H1 (cell line): ENCODE measurements at regions not wholly inside any gene's neighbourhood (a gene's known extent, or its start where the extent isn't known, plus 50 kb on each side); places are given as distances from the start of the nearest gene placed in this dataset.

ENCODE experiments used
- CTCF ChIA-PET: fragments of 300-600 bp; sonication (Branson Sonifier 250); formaldehyde crosslinking; loops from one replicate; lab custom pipeline; 2021; ENCODE audit not compliant: partially characterized antibody; lab: Charles Lee
- POLR2A ChIA-PET: fragments of 300-600 bp; sonication (Branson Sonifier 250); formaldehyde crosslinking; loops from one replicate; lab custom pipeline; 2021; ENCODE audit warnings: inconsistent platforms; ENCODE audit not compliant: partially characterized antibody; lab: Charles Lee
- DNase-seq, 2 experiments: peaks; one replicate each; pipeline versions ENCODE4 v3.0.0 to v3.0.0-alpha.2; 2010 to 2022; ENCODE audit warnings: low spot score in 2 of 2, low read depth in 1 of 2, mixed read lengths in 1 of 2
- FAIRE-seq: peaks from 2 replicates; lab custom pipeline; 2011; peaks lifted over from hg19 to GRCh38; lab: Jason Lieb, UNC
- H2AFZ ChIP-seq: 2 replicates; pipeline ENCODE4 v1.8.1; 2012; ENCODE audit warnings: low read length, inconsistent platforms
- H2AK5ac ChIP-seq: 2 replicates; pipeline ENCODE4 v1.6.1; 2013; ENCODE audit warnings: low read depth, low read length
- H2BK120ac ChIP-seq: replicated peaks from 2 replicates; pipeline ENCODE3; 2013; ENCODE audit warnings: low read depth, low read length, inconsistent platforms
- H2BK12ac ChIP-seq: 2 replicates; pipeline ENCODE4 v1.6.1; 2013; ENCODE audit warnings: low read depth, low read length
- H2BK15ac ChIP-seq: 2 replicates; pipeline ENCODE4 v1.6.1; 2013; ENCODE audit warnings: low read length
- H2BK20ac ChIP-seq: 2 replicates; pipeline ENCODE4 v1.6.1; 2013; ENCODE audit warnings: low read length
- H2BK5ac ChIP-seq: 2 replicates; pipeline ENCODE4 v1.6.1; 2013; ENCODE audit warnings: low read depth, low read length
- H3K14ac ChIP-seq: 2 replicates; pipeline ENCODE4 v1.6.1; 2013; ENCODE audit warnings: inconsistent platforms; ENCODE audit not compliant: insufficient read length
- H3K18ac ChIP-seq: 2 replicates; pipeline ENCODE4 v1.6.1; 2013; ENCODE audit warnings: low read length; ENCODE audit errors: extremely low read depth
- H3K23ac ChIP-seq: 2 replicates; pipeline ENCODE4 v1.6.1; 2013; ENCODE audit warnings: inconsistent platforms; ENCODE audit not compliant: insufficient read length
- H3K23me2 ChIP-seq: 2 replicates; pipeline ENCODE4 v1.6.1; 2013; ENCODE audit warnings: low read depth, low read length
- H3K27ac ChIP-seq: 2 replicates; pipeline ENCODE4 v1.6.1; 2011; ENCODE audit warnings: low read depth, low read length, inconsistent platforms
- H3K27me3 ChIP-seq, 4 experiments: replicated peaks in 1 of 4; 1 replicate in 1 of 4; 2 replicates in 3 of 4; pipeline versions ENCODE4 v1.6.1 to v1.8.1; 2011 to 2013; ENCODE audit warnings: low read length in 3 of 4, mild to moderate bottlenecking in 3 of 4, inconsistent platforms in 2 of 4, mixed read lengths in 2 of 4, moderate library complexity in 1 of 4; ENCODE audit not compliant: control insufficient read depth in 3 of 4, insufficient read depth in 3 of 4; ENCODE audit errors: extremely low read depth in 1 of 4
- H3K36me3 ChIP-seq, 4 experiments: 2 replicates each; pipeline versions ENCODE4 v1.6.1 to v1.8.1; 2011 to 2013; ENCODE audit warnings: mild to moderate bottlenecking in 4 of 4, low read length in 3 of 4, moderate library complexity in 2 of 4, control low read depth in 1 of 4, inconsistent platforms in 1 of 4; ENCODE audit not compliant: insufficient read depth in 4 of 4, control insufficient read depth in 2 of 4
- H3K4ac ChIP-seq: replicated peaks from 2 replicates; pipeline ENCODE3; 2013; ENCODE audit warnings: low read length, low read depth, mixed read lengths, inconsistent platforms; ENCODE audit not compliant: insufficient read length
- H3K4me1 ChIP-seq, 4 experiments: replicated peaks in 1 of 4; 1 replicate in 1 of 4; 2 replicates in 3 of 4; pipeline versions ENCODE4 v1.6.1 to v1.8.1; 2011 to 2013; ENCODE audit warnings: low read length in 3 of 4, inconsistent platforms in 2 of 4, mixed read lengths in 1 of 4; ENCODE audit not compliant: insufficient read depth in 4 of 4, control insufficient read depth in 3 of 4
- H3K4me2 ChIP-seq, 2 experiments: 2 replicates each; pipeline versions ENCODE4 v1.6.1 to v1.8.1; 2011 to 2013; ENCODE audit warnings: low read depth in 2 of 2, low read length in 2 of 2, control low read depth in 1 of 2, inconsistent platforms in 1 of 2, mild to moderate bottlenecking in 1 of 2; ENCODE audit not compliant: insufficient read depth in 1 of 2
- H3K4me3 ChIP-seq, 4 experiments: fragments of 200-600, 300-600 bp in 1 of 4; sonication (generic), shearing (Covaris generic), sonication (Bioruptor Twin) in 1 of 4; 2 replicates each; pipeline versions ENCODE4 v1.5.1 to v1.8.1; 2011 to 2016; ENCODE audit warnings: low read length in 4 of 4, low read depth in 3 of 4, control low read depth in 2 of 4, inconsistent platforms in 2 of 4, mild to moderate bottlenecking in 2 of 4, mixed read lengths in 1 of 4, moderate library complexity in 1 of 4; ENCODE audit not compliant: insufficient read depth in 2 of 4; ENCODE audit errors: extremely low read depth in 1 of 4
- H3K56ac ChIP-seq: replicated peaks from 2 replicates; pipeline ENCODE3; 2013; ENCODE audit warnings: low read depth, mild to moderate bottlenecking, mixed read lengths, low read length, inconsistent platforms; ENCODE audit not compliant: insufficient read length
- H3K79me1 ChIP-seq: 2 replicates; pipeline ENCODE4 v1.6.1; 2013; ENCODE audit warnings: low read depth, low read length, control low read depth
- H3K79me2 ChIP-seq, 2 experiments: 2 replicates each; pipeline versions ENCODE4 v1.6.1 to v1.8.1; 2012 to 2013; ENCODE audit warnings: low read length in 2 of 2, mild to moderate bottlenecking in 2 of 2, inconsistent platforms in 1 of 2; ENCODE audit not compliant: insufficient read depth in 2 of 2, control insufficient read depth in 1 of 2
- H3K9ac ChIP-seq, 4 experiments: replicated peaks in 1 of 4; 1 replicate in 1 of 4; 2 replicates in 3 of 4; pipeline versions ENCODE4 v1.6.1 to v1.8.1; 2011 to 2013; ENCODE audit warnings: low read depth in 3 of 4, low read length in 3 of 4, control low read depth in 2 of 4, mild to moderate bottlenecking in 2 of 4, moderate library complexity in 2 of 4, inconsistent platforms in 1 of 4; ENCODE audit errors: extremely low read depth in 1 of 4
- H3K9me3 ChIP-seq, 2 experiments: 2 replicates each; pipeline versions ENCODE4 v1.6.1 to v1.8.1; 2012 to 2013; ENCODE audit warnings: mild to moderate bottlenecking in 2 of 2, moderate library complexity in 2 of 2, control low read depth in 1 of 2, inconsistent platforms in 1 of 2, low read depth in 1 of 2, low read length in 1 of 2, mixed read lengths in 1 of 2; ENCODE audit not compliant: insufficient read depth in 2 of 2
- H4K20me1 ChIP-seq, 2 experiments: replicated peaks in 1 of 2; 2 replicates each; pipeline versions ENCODE3 to v1.8.1; 2011 to 2013; ENCODE audit warnings: inconsistent platforms in 2 of 2, low read length in 2 of 2, mild to moderate bottlenecking in 1 of 2; ENCODE audit not compliant: insufficient read depth in 2 of 2, control insufficient read depth in 1 of 2
- H4K5ac ChIP-seq: 2 replicates; pipeline ENCODE4 v1.6.1; 2013; ENCODE audit warnings: low read length, low read depth, mixed read lengths, inconsistent platforms; ENCODE audit not compliant: insufficient read length
- H4K8ac ChIP-seq: 2 replicates; pipeline ENCODE4 v1.8.0; 2013; ENCODE audit warnings: mild to moderate bottlenecking, moderate library complexity, low read length, inconsistent platforms; ENCODE audit not compliant: insufficient read depth; ENCODE audit errors: extremely low read depth
- H4K91ac ChIP-seq: replicated peaks from 2 replicates; pipeline ENCODE3; 2013; ENCODE audit warnings: low read length, mixed read lengths, inconsistent platforms; ENCODE audit not compliant: insufficient read length
- BCL11A ChIP-seq, 2 experiments: IDR thresholded peaks; one replicate each; pipeline ENCODE4 v1.6.1; 2011; ENCODE audit warnings: low read depth in 2 of 2, low read length in 2 of 2, mild to moderate bottlenecking in 2 of 2
- BRCA1 ChIP-seq: IDR thresholded peaks from 2 replicates; pipeline ENCODE4 v1.6.1; 2012; ENCODE audit warnings: low read depth, low read length, improper control_type of control experiment
- CBX8 ChIP-seq: fragments of 300-800, 300-1000 bp; sonication (generic); IDR thresholded peaks from 2 replicates; pipeline ENCODE4 v1.7.1; 2016; ENCODE audit warnings: low read depth, low read length, borderline replicate concordance
- CEBPB ChIP-seq: IDR thresholded peaks from 2 replicates; pipeline ENCODE4 v1.6.1; 2012; ENCODE audit warnings: low read depth, low read length
- CHD1 ChIP-seq: IDR thresholded peaks from 2 replicates; pipeline ENCODE4 v1.6.1; 2012; ENCODE audit warnings: low read depth, low read length, improper control_type of control experiment
- CTBP2 ChIP-seq: IDR thresholded peaks from 2 replicates; pipeline ENCODE4 v1.7.0; 2011; ENCODE audit warnings: borderline replicate concordance, mild to moderate bottlenecking, moderate library complexity, mixed read lengths, low read length; ENCODE audit not compliant: insufficient read depth, insufficient read length
- HDAC2 ChIP-seq, 2 experiments: fragments of 300-600 bp in 1 of 2; sonication (generic) in 1 of 2; IDR thresholded peaks; 2 replicates each; pipeline ENCODE4 v1.6.1; 2011 to 2012; ENCODE audit warnings: low read depth in 2 of 2, low read length in 2 of 2, mild to moderate bottlenecking in 2 of 2, moderate library complexity in 2 of 2, borderline replicate concordance in 1 of 2, inconsistent platforms in 1 of 2
- KDM4A ChIP-seq: IDR thresholded peaks from one replicate; pipeline ENCODE4 v1.7.1; 2012; ENCODE audit warnings: low read depth, mild to moderate bottlenecking, moderate library complexity, low read length, inconsistent platforms; ENCODE audit not compliant: severe bottlenecking
- MAFK ChIP-seq: IDR thresholded peaks from 2 replicates; pipeline ENCODE4 v1.6.1; 2012; ENCODE audit warnings: low read depth, mild to moderate bottlenecking, improper control_type of control experiment, low read length
- RBBP5 ChIP-seq: IDR thresholded peaks from 2 replicates; pipeline ENCODE4 v1.7.1; 2012; ENCODE audit warnings: low read depth, mild to moderate bottlenecking, inconsistent platforms, low read length, moderate library complexity, borderline replicate concordance
- RXRA ChIP-seq: IDR thresholded peaks from 2 replicates; pipeline ENCODE4 v1.6.1; 2011; ENCODE audit warnings: low read depth, mild to moderate bottlenecking, low read length, moderate library complexity; ENCODE audit not compliant: insufficient read depth
- SP1 ChIP-seq: IDR thresholded peaks from 2 replicates; pipeline ENCODE4 v1.6.1; 2011; ENCODE audit warnings: low read depth, low read length
- TAF7 ChIP-seq: optimal IDR thresholded peaks from 2 replicates; pipeline ENCODE3; 2011; ENCODE audit warnings: low read depth, mild to moderate bottlenecking, inconsistent platforms, low read length, moderate library complexity, borderline replicate concordance
- TCF12 ChIP-seq: IDR thresholded peaks from 2 replicates; pipeline ENCODE4 v1.6.1; 2011; ENCODE audit warnings: low read depth, mild to moderate bottlenecking, low read length
- ZNF274 ChIP-seq: IDR thresholded peaks from 2 replicates; pipeline ENCODE4 v1.7.0; 2012; ENCODE audit warnings: low read length, borderline replicate concordance; ENCODE audit errors: extremely low read depth
- WGBS, 2 experiments: shearing (Covaris generic) in 1 of 2; methylation state at CpG; one replicate each; pipeline versions ENCODE4 v1.1.6 to v1.1.7; 2013 to 2015; ENCODE audit warnings: low lambda C conversion rate in 2 of 2, mixed read lengths in 2 of 2, inconsistent platforms in 1 of 2, low coverage in 1 of 2, missing lambda C conversion rate in 1 of 2; ENCODE audit not compliant: insufficient replicate concordance in 2 of 2, insufficient coverage in 1 of 2, insufficient read length in 1 of 2; ENCODE audit errors: extremely low coverage in 1 of 2, missing lambda C conversion rate in 1 of 2; 5-methylcytosine and 5-hydroxymethylcytosine counted together

GRCh38 chr6:82484001-82484400 is 120.4 kb downstream of the TPBG start:
- Histone ChIP-seq H3K9ac (no peak overlapping the region), H4K20me1 (no peaks in the 10 kb centered on the region), H3K36me3 (peaks cover 0 to 4% (median 0%) of the 10 kb centered on the region in 4 experiments; a peak in 1 of 8 replicates), H3K23me2 (no peaks in the 10 kb centered on the region), H2BK15ac (no peak overlapping the region), H3K23ac (no peak overlapping the region), H3K79me2 (no peaks in the 10 kb centered on the region), H3K79me1 (no peaks in the 10 kb centered on the region), H4K91ac (no peak overlapping the region), H3K27me3 (no peaks in the 10 kb centered on the region), H3K4me1 (no peaks in the 10 kb centered on the region; a peak in 1 of 7 replicates), H3K14ac (no peak overlapping the region), H3K4me3 (no peak overlapping the region), H4K5ac (no peak overlapping the region), H2BK20ac (no peak overlapping the region), H3K27ac (no peak overlapping the region), H2BK12ac (no peak overlapping the region), H3K56ac (no peak overlapping the region), H3K4ac (no peak overlapping the region), H3K9me3 (peaks cover 33 to 34% of the 10 kb centered on the region in 2 experiments), H2AK5ac (no peak overlapping the region), H3K4me2 (no peak overlapping the region), H3K18ac (no peak overlapping the region), H4K8ac (no peak overlapping the region), H2AFZ (no peak overlapping the region), H2BK120ac (no peak overlapping the region), H2BK5ac (no peak overlapping the region)
- ChIA-PET CTCF (interaction anchor here (1.0 kb wide), 1 partner anchor 48 kb away, joined by 3 read pairs; no protein-coding TSS in a partner anchor), POLR2A (no interaction called here)
- FAIRE-seq = no peak
- no peak for DNase-seq
- WGBS, 2 experiments = 94% methylated on average over 3 of the region's 3 CpGs; no CpG with 5 or more reads in 1 of the 2 experiments
- TF ChIP-seq SP1 (no peak), KDM4A (no peak), BRCA1 (no peak), TCF12 (no peak), CBX8 (no peak), CTBP2 (no peak), ZNF274 (no peak), RBBP5 (no peak), CEBPB (no peak), BCL11A (IDR thresholded peaks at IDR 0.05; ENCODE audit: low read depth in 2 of 2, low read length in 2 of 2) (no peak), RXRA (no peak), TAF7 (no peak), HDAC2 (IDR thresholded peaks at IDR 0.05; ENCODE audit: borderline replicate concordance in 1 of 2, low read depth in 2 of 2, low read length in 2 of 2) (no peak), CHD1 (no peak), MAFK (no peak)
